CD14-positive monocyte (primary cell): ENCODE measurements at regions not wholly inside any gene's neighbourhood (a gene's known extent, or its start where the extent isn't known, plus 50 kb on each side); places are given as distances from the start of the nearest gene placed in this dataset.

Source experiments
- DNase-seq, 3 donors: peaks; one replicate each; pipeline ENCODE4 v3.0.0-alpha.2; 2011 to 2022
- H2AFZ ChIP-seq: 2 replicates; pipeline ENCODE4 v1.6.0; 2012; ENCODE audit warnings: mild to moderate bottlenecking, low read depth, low read length, inconsistent platforms; ENCODE audit not compliant: insufficient read depth, poor library complexity, severe bottlenecking
- H3K27ac ChIP-seq, 2 donors: 1 replicate in 1 of 2; 2 replicates in 1 of 2; pipeline ENCODE4 v1.5.1; 2012 to 2013; ENCODE audit warnings: low read length in 2 of 2, control low read depth in 1 of 2, inconsistent platforms in 1 of 2, low read depth in 1 of 2, mild to moderate bottlenecking in 1 of 2
- H3K27me3 ChIP-seq, 2 donors: one replicate each; pipeline versions ENCODE4 v1.6.0 to v1.6.1; 2011 to 2013; ENCODE audit warnings: low read length in 2 of 2; ENCODE audit not compliant: control insufficient read depth in 2 of 2, insufficient read depth in 2 of 2
- H3K36me3 ChIP-seq, 2 donors: replicated peaks in 1 of 2; 1 replicate in 1 of 2; 2 replicates in 1 of 2; pipeline versions ENCODE4 v1.5.1 to v1.6.1; 2012 to 2013; ENCODE audit warnings: low read length in 2 of 2, control low read depth in 1 of 2, inconsistent platforms in 1 of 2, mild to moderate bottlenecking in 1 of 2; ENCODE audit not compliant: insufficient read depth in 2 of 2, control insufficient read depth in 1 of 2
- H3K4me1 ChIP-seq, 2 donors: 1 replicate in 1 of 2; 2 replicates in 1 of 2; pipeline versions ENCODE4 v1.5.1 to v1.6.1; 2012 to 2013; ENCODE audit warnings: low read length in 2 of 2, control low read depth in 1 of 2, inconsistent platforms in 1 of 2, mild to moderate bottlenecking in 1 of 2, moderate library complexity in 1 of 2; ENCODE audit not compliant: insufficient read depth in 2 of 2, control insufficient read depth in 1 of 2
- H3K4me2 ChIP-seq: replicated peaks from 2 replicates; pipeline ENCODE3; 2012; ENCODE audit warnings: low read length, moderate library complexity, mild to moderate bottlenecking; ENCODE audit not compliant: poor library complexity, severe bottlenecking; ENCODE audit errors: extremely low read depth
- H3K4me3 ChIP-seq, 3 experiments: fragments of 200-600 bp in 1 of 3; sonication (generic) in 1 of 3; replicated peaks in 1 of 3; 1 replicate in 2 of 3; 2 replicates in 1 of 3; pipeline ENCODE4 v1.5.1; 2011 to 2013; ENCODE audit warnings: low read length in 3 of 3, mild to moderate bottlenecking in 3 of 3, control low read depth in 2 of 3, low read depth in 2 of 3, inconsistent platforms in 1 of 3, moderate library complexity in 1 of 3
- H3K79me2 ChIP-seq: 2 replicates; pipeline ENCODE4 v1.6.0; 2012; ENCODE audit warnings: mild to moderate bottlenecking, control low read depth, inconsistent platforms, low read length, moderate library complexity; ENCODE audit not compliant: insufficient read depth
- H3K9ac ChIP-seq: 2 replicates; pipeline ENCODE4 v1.6.0; 2017; ENCODE audit warnings: low read length, mild to moderate bottlenecking; ENCODE audit not compliant: insufficient read depth, poor library complexity, severe bottlenecking
- H3K9me3 ChIP-seq, 2 donors: replicated peaks in 1 of 2; 1 replicate in 1 of 2; 2 replicates in 1 of 2; pipeline versions ENCODE4 v1.5.1 to v1.6.1; 2012 to 2013; ENCODE audit warnings: low read length in 2 of 2, control low read depth in 1 of 2; ENCODE audit not compliant: control insufficient read depth in 1 of 2, insufficient read depth in 1 of 2
- H4K20me1 ChIP-seq: 2 replicates; pipeline ENCODE4 v1.6.0; 2012; ENCODE audit warnings: mild to moderate bottlenecking, low read length, control low read depth, moderate library complexity; ENCODE audit not compliant: insufficient read depth
- H3K27ac Mint-ChIP-seq, 7 donors: one replicate each; pipeline ENCODE4 v1.8.0; 2020; ENCODE audit warnings: mild to moderate bottlenecking in 7 of 7, mixed read lengths in 7 of 7, moderate library complexity in 6 of 7, inconsistent platforms in 2 of 7
- H3K27me3 Mint-ChIP-seq, 3 donors: one replicate each; pipeline ENCODE4 v1.8.0; 2021 to 2022; ENCODE audit warnings: low read depth in 3 of 3, mild to moderate bottlenecking in 3 of 3, mixed read lengths in 3 of 3, moderate library complexity in 3 of 3, inconsistent platforms in 1 of 3
- H3K36me3 Mint-ChIP-seq, 2 donors: one replicate each; pipeline ENCODE4 v1.8.0; 2020; ENCODE audit warnings: mixed read lengths in 2 of 2, inconsistent platforms in 1 of 2, mild to moderate bottlenecking in 1 of 2
- H3K4me1 Mint-ChIP-seq: one replicate; pipeline ENCODE4 v1.8.0; 2020; ENCODE audit warnings: mild to moderate bottlenecking, mixed read lengths
- H3K4me3 Mint-ChIP-seq, 2 donors: one replicate each; pipeline ENCODE4 v1.8.0; 2020; ENCODE audit warnings: mild to moderate bottlenecking in 2 of 2, mixed read lengths in 2 of 2, moderate library complexity in 1 of 2
- H3K9me3 Mint-ChIP-seq, 7 donors: one replicate each; pipeline ENCODE4 v1.8.0; 2020 to 2022; ENCODE audit warnings: mixed read lengths in 7 of 7, mild to moderate bottlenecking in 6 of 7, moderate library complexity in 6 of 7, inconsistent platforms in 2 of 7
- WGBS: methylation state at CpG from one replicate; pipeline ENCODE4 v1.1.5; 2013; ENCODE audit warnings: missing lambda C conversion rate; ENCODE audit not compliant: insufficient coverage; 5-methylcytosine and 5-hydroxymethylcytosine counted together
- intact Hi-C, 2 donors: fragments of 100-400 bp; cut with micrococcal nuclease; formaldehyde crosslinking; loops; one replicate each; pipeline versions ENCODE4 v1.15.0 to v1.15.1; 2023
- TF ChIP-seq, protein P1 (sequence below): fragments of 200-600 bp; IDR thresholded peaks from one replicate; pipeline ENCODE4 v1.8.0; 2022; ENCODE audit warnings: antibody characterized with exemption, mild to moderate bottlenecking

DNA sequence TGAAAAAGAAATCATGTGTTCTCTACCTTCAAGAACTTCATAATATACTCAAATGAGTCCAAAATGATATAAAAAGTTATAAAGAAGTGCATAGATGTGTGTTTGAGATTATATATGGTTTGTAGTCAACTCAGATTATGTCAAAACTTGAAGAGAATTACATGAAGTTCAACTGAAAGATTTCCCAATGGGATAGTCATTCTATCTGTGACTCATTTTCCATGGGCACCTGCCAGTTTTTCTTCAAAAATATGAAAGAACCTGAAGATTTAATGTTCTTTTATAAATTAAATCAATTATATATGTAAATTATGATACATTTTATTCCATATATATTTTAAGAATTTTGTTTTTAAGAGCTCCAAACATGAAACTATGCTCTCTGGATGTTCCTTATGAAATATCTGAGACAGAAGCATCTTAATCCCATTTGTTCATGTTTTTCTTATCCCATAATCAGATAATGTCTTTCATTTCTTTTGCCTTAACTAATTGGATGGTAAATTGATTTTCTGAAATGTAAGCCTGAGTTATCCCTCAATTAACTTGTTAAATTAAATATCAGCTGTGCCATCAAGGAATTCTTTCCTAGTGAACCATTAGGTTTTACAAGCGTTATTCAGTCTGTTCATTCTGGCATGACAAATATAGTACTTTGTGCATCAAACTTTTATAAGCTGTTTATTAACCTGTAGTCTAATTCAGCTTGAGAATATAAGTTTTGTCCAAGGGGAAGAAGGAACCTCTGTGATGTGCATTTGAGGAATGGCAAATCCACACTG, 387.1 kb downstream of the IPMK start:
- Mint-ChIP-seq H3K36me3 (no peaks in the 10 kb centered on the region), H3K4me1 (no peaks in the 10 kb centered on the region)
- no CpG with 5 or more reads among the region's 1 CpG for WGBS

DNA sequence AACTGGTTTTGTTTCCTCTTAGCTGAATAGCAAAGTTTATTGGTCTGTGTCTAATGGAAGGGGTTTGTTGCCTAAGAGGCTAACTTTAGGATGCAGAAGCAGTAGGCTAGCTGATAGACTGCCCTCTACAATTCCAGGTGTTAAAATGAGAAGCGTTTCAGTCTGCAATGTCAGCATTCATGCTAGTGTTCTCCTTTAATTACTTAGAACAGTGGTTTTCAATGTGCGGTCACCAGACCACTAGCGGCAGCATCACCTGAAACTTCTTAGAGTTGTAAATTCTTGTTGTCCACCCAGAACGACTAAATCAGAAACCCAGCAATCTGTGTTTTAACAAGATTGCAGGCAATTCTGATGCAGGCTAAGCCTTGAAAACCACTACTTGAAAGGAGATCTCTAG, 392.9 kb downstream of the IPMK start:
- no peak overlapping the region for H3K4me3 Mint-ChIP-seq
- H3K36me3 Mint-ChIP-seq = no peaks in the 10 kb centered on the region
- H3K27ac Mint-ChIP-seq = no peak overlapping the region
- no peak overlapping the region for H3K27ac ChIP-seq
- H3K9me3 ChIP-seq = no peaks in the 10 kb centered on the region
- no peaks in the 10 kb centered on the region for H3K4me1 ChIP-seq
- no peak for DNase-seq
- no peaks in the 10 kb centered on the region for H3K79me2 ChIP-seq
- H3K4me2 ChIP-seq = no peak overlapping the region
- no peak overlapping the region for H3K4me3 ChIP-seq
- H3K9ac ChIP-seq = no peak overlapping the region
- H3K4me1 Mint-ChIP-seq = no peaks in the 10 kb centered on the region
- H3K27me3 Mint-ChIP-seq = no peaks in the 10 kb centered on the region
- peaks cover 0 to 6% (median 0%) of the 10 kb centered on the region in 7 donors for H3K9me3 Mint-ChIP-seq
- no peaks in the 10 kb centered on the region for H4K20me1 ChIP-seq
- TF ChIP-seq, protein P1, sequence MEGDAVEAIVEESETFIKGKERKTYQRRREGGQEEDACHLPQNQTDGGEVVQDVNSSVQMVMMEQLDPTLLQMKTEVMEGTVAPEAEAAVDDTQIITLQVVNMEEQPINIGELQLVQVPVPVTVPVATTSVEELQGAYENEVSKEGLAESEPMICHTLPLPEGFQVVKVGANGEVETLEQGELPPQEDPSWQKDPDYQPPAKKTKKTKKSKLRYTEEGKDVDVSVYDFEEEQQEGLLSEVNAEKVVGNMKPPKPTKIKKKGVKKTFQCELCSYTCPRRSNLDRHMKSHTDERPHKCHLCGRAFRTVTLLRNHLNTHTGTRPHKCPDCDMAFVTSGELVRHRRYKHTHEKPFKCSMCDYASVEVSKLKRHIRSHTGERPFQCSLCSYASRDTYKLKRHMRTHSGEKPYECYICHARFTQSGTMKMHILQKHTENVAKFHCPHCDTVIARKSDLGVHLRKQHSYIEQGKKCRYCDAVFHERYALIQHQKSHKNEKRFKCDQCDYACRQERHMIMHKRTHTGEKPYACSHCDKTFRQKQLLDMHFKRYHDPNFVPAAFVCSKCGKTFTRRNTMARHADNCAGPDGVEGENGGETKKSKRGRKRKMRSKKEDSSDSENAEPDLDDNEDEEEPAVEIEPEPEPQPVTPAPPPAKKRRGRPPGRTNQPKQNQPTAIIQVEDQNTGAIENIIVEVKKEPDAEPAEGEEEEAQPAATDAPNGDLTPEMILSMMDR = no peak
- no peak overlapping the region for H2AFZ ChIP-seq
- WGBS = 100% methylated on average over 1 of the region's 4 CpGs
- H3K27me3 ChIP-seq = no peaks in the 10 kb centered on the region
- intact Hi-C loops = no loop called here
- H3K36me3 ChIP-seq = no peaks in the 10 kb centered on the region

More for the DNA sequence above, 387.1 kb downstream of the IPMK start:
- TF ChIP-seq, protein P1 = no peak
- Mint-ChIP-seq H3K9me3 (peaks cover 0 to 4% (median 2%) of the 10 kb centered on the region in 7 donors), H3K27me3 (no peaks in the 10 kb centered on the region), H3K27ac (no peak overlapping the region), H3K4me3 (no peak overlapping the region)
- Histone ChIP-seq H3K27me3 (no peaks in the 10 kb centered on the region), H3K36me3 (no peaks in the 10 kb centered on the region), H3K4me1 (no peaks in the 10 kb centered on the region), H2AFZ (no peak overlapping the region), H3K79me2 (no peaks in the 10 kb centered on the region), H4K20me1 (no peaks in the 10 kb centered on the region), H3K9me3 (no peaks in the 10 kb centered on the region), H3K4me2 (no peak overlapping the region), H3K4me3 (no peak overlapping the region), H3K9ac (no peak overlapping the region), H3K27ac (no peak overlapping the region)
- intact Hi-C loops = no loop called here
- no peak for DNase-seq
